ENCODE measurements at regions not wholly inside any gene's neighbourhood (a gene's known extent, or its start where the extent isn't known, plus 50 kb on each side); places are given as distances from the start of the nearest gene placed in this dataset.

DNA sequence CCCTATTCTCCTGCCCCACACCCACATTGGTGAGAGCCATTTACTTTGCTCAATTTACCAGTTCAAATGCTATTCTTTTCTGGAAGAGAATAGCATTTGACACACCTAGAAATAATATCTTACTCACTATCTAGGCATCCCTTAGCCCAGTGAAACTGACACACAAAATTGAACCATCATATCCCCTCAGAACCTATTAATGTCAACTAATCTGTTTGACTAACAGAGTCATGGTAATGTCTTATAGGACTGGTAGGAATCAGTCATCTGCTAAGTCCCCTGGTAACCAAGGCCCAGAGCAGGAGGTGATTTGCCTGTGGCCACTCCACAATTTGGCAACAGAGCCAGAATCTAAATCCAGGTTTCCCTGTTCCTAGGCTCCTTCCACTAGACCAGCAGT lies 63.3 kb downstream of the PPP1R3C start (continued):
- TF ChIP-seq XBP1 (CRISPR knock-in tag; IDR thresholded peaks at IDR 0.05) (no peak), ZNF34 (CRISPR knock-in tag; IDR thresholded peaks at IDR 0.05; ENCODE audit: borderline replicate concordance) (no peak), NONO (IDR thresholded peaks at IDR 0.05) (no peak), NONO (CRISPR knock-in tag; conservative IDR thresholded peaks at IDR 0.05) (no peak)

DNA sequence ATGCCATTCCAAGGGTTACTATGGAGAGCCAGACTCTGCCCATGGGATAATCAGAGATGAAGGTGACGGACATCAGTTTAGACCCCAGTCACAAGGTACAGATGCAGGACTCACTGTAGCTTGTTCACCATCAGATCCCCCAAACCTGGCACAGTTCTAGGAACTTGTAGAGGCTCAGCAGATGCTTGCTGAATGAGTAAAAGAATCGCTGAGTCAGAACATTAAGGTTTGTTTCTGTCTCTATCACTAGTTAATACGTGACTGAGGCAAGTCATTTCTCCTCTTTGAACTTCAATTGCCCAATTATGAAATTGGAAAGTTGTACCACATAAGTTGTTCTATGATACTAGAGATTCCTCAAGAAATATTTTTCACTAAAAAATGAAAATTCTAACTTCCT lies 65.1 kb downstream of the PPP1R3C start:
- peak; percentile 82 to 94 for TF ChIP-seq MAFK (conservative IDR thresholded peaks at IDR 0.05 in 1 of 2, IDR thresholded peaks at IDR 0.05 in 1 of 2; ENCODE audit: low read length in 2 of 2)
- TF ChIP-seq MAFF (IDR thresholded peaks at IDR 0.05; ENCODE audit: low read depth, low read length) = peak; percentile 89
- no peak for TF ChIP-seq SMAD3 (CRISPR knock-in tag; IDR thresholded peaks at IDR 0.05)
- H2AFZ ChIP-seq (ENCODE audit: low read length) = no peak overlapping the region
- H4K20me1 ChIP-seq (ENCODE audit: insufficient read depth, low read length) = no peaks in the 10 kb centered on the region
- H3K36me3 ChIP-seq (replicated peaks in 1 of 2; ENCODE audit: control insufficient read depth in 1 of 2, insufficient read depth in 2 of 2, low read length in 2 of 2) = no peaks in the 10 kb centered on the region
- in situ Hi-C loops (cut with HindIII; ENCODE audit: extremely low pct_ligation_motif_present, low pct_unique_long_range_greater_than_20kb) = no loop called here
- ChIA-PET POLR2A (no interaction called here), CTCF (ENCODE audit: low intra/inter-chr PET ratio, low total read pairs) (no interaction called here)
- peaks cover 15% of the 10 kb centered on the region for H3K4me1 ChIP-seq (ENCODE audit: insufficient read depth, low read length)
- no peak overlapping the region for H3K4me2 ChIP-seq (ENCODE audit: low read depth, low read length)
- 61% methylated on average over 3 of the region's 3 CpGs for WGBS (ENCODE audit: low lambda C conversion rate)
- intact Hi-C loops (cut with micrococcal nuclease; ENCODE audit: unreplicated experiment) = no loop called here
- H3K4me3 ChIP-seq (replicated peaks in 1 of 3; ENCODE audit: insufficient read depth in 1 of 3, low read depth in 2 of 3, low read length in 3 of 3) = no peak overlapping the region
- DNase-seq (ENCODE audit: low spot score) (no peak), FAIRE-seq (no peak), ATAC-seq (no peak)
- H3K9me3 ChIP-seq (ENCODE audit: low read length) = no peaks in the 10 kb centered on the region
- BruUV-seq (replicated peaks) = no TSS peak
- H3K27ac ChIP-seq (ENCODE audit: extremely low read length, insufficient read depth, low read length) = no peak overlapping the region
- no peak overlapping the region for H3K9ac ChIP-seq (ENCODE audit: insufficient read depth, low read depth, low read length)
- no peaks in the 10 kb centered on the region for H3K79me2 ChIP-seq (ENCODE audit: insufficient read depth, low read length)
- H3K27me3 ChIP-seq (ENCODE audit: control insufficient read depth in 1 of 2, insufficient read depth in 2 of 2, low read length in 2 of 2) = no peaks in the 10 kb centered on the region

DNA sequence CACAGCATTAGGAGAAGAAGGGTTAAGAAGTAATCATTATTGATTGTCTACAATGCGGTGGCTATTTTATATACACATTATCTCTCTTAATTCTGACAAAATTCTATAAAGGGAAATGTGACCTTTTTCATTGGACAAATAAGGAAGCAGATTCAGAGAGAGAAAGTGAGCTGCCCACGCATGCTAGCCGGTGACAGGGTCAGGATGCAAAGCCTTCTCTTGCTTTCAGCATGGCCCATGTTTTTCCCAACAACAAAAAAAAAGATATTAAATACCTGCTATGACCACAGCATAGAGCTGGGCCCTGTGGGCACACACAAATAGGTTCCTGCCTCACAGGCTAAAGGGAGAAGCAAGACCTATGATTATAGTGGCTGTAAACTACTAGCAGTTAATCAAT lies 66.8 kb downstream of the PPP1R3C start:
- FAIRE-seq = no peak
- H3K4me1 ChIP-seq (ENCODE audit: insufficient read depth, low read length) = peaks cover 28% of the 10 kb centered on the region
- no peak overlapping the region for H2AFZ ChIP-seq (ENCODE audit: low read length)
- H3K27ac ChIP-seq (ENCODE audit: extremely low read length, insufficient read depth, low read length) = no peak overlapping the region
- no peak for TF ChIP-seq ZNF180 (CRISPR knock-in tag; IDR thresholded peaks at IDR 0.05; ENCODE audit: borderline replicate concordance, low read depth)
- no peak for TF ChIP-seq JDP2 (CRISPR knock-in tag; IDR thresholded peaks at IDR 0.05; ENCODE audit: borderline replicate concordance)
- no peak for TF ChIP-seq ZZZ3 (CRISPR knock-in tag; IDR thresholded peaks at IDR 0.05; ENCODE audit: borderline replicate concordance)
- TF ChIP-seq STAT5B (CRISPR knock-in tag; IDR thresholded peaks at IDR 0.05) = no peak
- TF ChIP-seq ZBTB7B (CRISPR knock-in tag; IDR thresholded peaks at IDR 0.05) = no peak
- TF ChIP-seq, protein P1, sequence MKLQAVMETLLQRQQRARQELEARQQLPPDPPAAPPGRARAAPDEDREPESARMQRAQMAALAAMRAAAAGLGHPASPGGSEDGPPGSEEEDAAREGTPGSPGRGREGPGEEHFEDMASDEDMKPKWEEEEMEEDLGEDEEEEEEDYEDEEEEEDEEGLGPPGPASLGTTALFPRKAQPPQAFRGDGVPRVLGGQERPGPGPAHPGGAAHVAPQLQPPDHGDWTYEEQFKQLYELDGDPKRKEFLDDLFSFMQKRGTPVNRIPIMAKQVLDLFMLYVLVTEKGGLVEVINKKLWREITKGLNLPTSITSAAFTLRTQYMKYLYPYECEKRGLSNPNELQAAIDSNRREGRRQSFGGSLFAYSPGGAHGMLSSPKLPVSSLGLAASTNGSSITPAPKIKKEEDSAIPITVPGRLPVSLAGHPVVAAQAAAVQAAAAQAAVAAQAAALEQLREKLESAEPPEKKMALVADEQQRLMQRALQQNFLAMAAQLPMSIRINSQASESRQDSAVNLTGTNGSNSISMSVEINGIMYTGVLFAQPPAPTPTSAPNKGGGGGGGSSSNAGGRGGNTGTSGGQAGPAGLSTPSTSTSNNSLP (IDR thresholded peaks at IDR 0.05; ENCODE audit: low read depth, low read length) = no peak
- TF ChIP-seq THAP11 (CRISPR knock-in tag; IDR thresholded peaks at IDR 0.05) = no peak
- TF ChIP-seq, protein P2, sequence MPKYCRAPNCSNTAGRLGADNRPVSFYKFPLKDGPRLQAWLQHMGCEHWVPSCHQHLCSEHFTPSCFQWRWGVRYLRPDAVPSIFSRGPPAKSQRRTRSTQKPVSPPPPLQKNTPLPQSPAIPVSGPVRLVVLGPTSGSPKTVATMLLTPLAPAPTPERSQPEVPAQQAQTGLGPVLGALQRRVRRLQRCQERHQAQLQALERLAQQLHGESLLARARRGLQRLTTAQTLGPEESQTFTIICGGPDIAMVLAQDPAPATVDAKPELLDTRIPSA (CRISPR knock-in tag; IDR thresholded peaks at IDR 0.05; ENCODE audit: borderline replicate concordance) = no peak
- H3K9ac ChIP-seq (ENCODE audit: insufficient read depth, low read depth, low read length) = no peak overlapping the region
- H4K20me1 ChIP-seq (ENCODE audit: insufficient read depth, low read length) = no peaks in the 10 kb centered on the region
- WGBS (ENCODE audit: low lambda C conversion rate) = 76% methylated on average over 3 of the region's 3 CpGs
- ATAC-seq = no peak
- intact Hi-C loops (cut with micrococcal nuclease; ENCODE audit: unreplicated experiment) = no loop called here
- BruUV-seq (replicated peaks) = no TSS peak
- no peak overlapping the region for H3K4me2 ChIP-seq (ENCODE audit: low read depth, low read length)
- H3K9me3 ChIP-seq (ENCODE audit: low read length) = peaks cover 7% of the 10 kb centered on the region
- no peak overlapping the region for H3K4me3 ChIP-seq (replicated peaks in 1 of 3; ENCODE audit: insufficient read depth in 1 of 3, low read depth in 2 of 3, low read length in 3 of 3)
- in situ Hi-C loops (cut with HindIII; ENCODE audit: extremely low pct_ligation_motif_present, low pct_unique_long_range_greater_than_20kb) = no loop called here
- H3K36me3 ChIP-seq (replicated peaks in 1 of 2; ENCODE audit: control insufficient read depth in 1 of 2, insufficient read depth in 2 of 2, low read length in 2 of 2) = no peaks in the 10 kb centered on the region
- ChIA-PET POLR2A (interaction anchor here (3.1 kb wide), 1 partner anchor 66 kb away, joined by 11 read pairs; the partner anchor contains the start of gene PPP1R3C), CTCF (ENCODE audit: low intra/inter-chr PET ratio, low total read pairs) (no interaction called here)
- no peaks in the 10 kb centered on the region for H3K79me2 ChIP-seq (ENCODE audit: insufficient read depth, low read length)
- no peaks in the 10 kb centered on the region for H3K27me3 ChIP-seq (ENCODE audit: control insufficient read depth in 1 of 2, insufficient read depth in 2 of 2, low read length in 2 of 2)
- no peak for DNase-seq (ENCODE audit: low spot score)
